ENCODE measurements at regions not wholly inside any gene's neighbourhood (a gene's known extent, or its start where the extent isn't known, plus 50 kb on each side); places are given as distances from the start of the nearest gene placed in this dataset.
"Not testable (repeated sequence)": the region's sequence is repeated elsewhere in the genome, so short reads cannot be mapped to it uniquely, and the experiment has no call there.

- Histone ChIP-seq H3K27ac (ENCODE audit: low read length) (no peak overlapping the region), H3K27me3 (replicated peaks in 1 of 2; ENCODE audit: control insufficient read depth in 2 of 2, extremely low read depth in 1 of 2, insufficient read depth in 2 of 2, low read length in 1 of 2) (no peaks in the 10 kb centered on the region), H3K4me3 (ENCODE audit: control insufficient read depth in 1 of 2, extremely low read depth in 1 of 2, low read length in 1 of 2) (no peak overlapping the region), H3K9me3 (no peaks in the 10 kb centered on the region), H3K36me3 (ENCODE audit: control insufficient read depth in 2 of 2, extremely low read depth in 1 of 2, insufficient read depth in 1 of 2, low read length in 1 of 2) (no peaks in the 10 kb centered on the region), H3K4me1 (ENCODE audit: control insufficient read depth in 1 of 2, extremely low read depth in 1 of 2, insufficient read depth in 2 of 2, low read length in 2 of 2) (no peaks in the 10 kb centered on the region)
- ATAC-seq (replicated peaks in 1 of 4) (no peak), DNase-seq (no peak)
- Mint-ChIP-seq H3K4me1 (no peaks in the 10 kb centered on the region), H3K27me3 (peaks cover 0 to 5% of the 10 kb centered on the region in 2 donors), H3K4me3 (no peak overlapping the region), H3K27ac (no peak overlapping the region), H3K36me3 (no peaks in the 10 kb centered on the region), H3K9me3 (peaks cover 0 to 4% (median 0%) of the 10 kb centered on the region in 3 donors)
- ChIA-PET POLR2A (no interaction called here), CTCF (no interaction called here)
- 38% methylated on average over 1 of the region's 3 CpGs for WGBS (ENCODE audit: insufficient coverage)
Measured at GRCh38 chrX:906586-906985, 276.0 kb downstream of the SHOX start.

GRCh38 chrX:905848-906566, 275.4 kb downstream of the SHOX start:
- H3K4me1 ChIP-seq (ENCODE audit: control insufficient read depth in 1 of 2, extremely low read depth in 1 of 2, insufficient read depth in 2 of 2, low read length in 2 of 2) = no peaks in the 10 kb centered on the region
- no peak for DNase-seq
- H3K4me1 Mint-ChIP-seq = no peaks in the 10 kb centered on the region
- WGBS (ENCODE audit: insufficient coverage) = 85% methylated on average over 19 of the region's 19 CpGs
- peaks cover 0 to 4% (median 0%) of the 10 kb centered on the region in 3 donors for H3K9me3 Mint-ChIP-seq
- ATAC-seq (replicated peaks in 1 of 4) = no peak
- no peaks in the 10 kb centered on the region for H3K36me3 ChIP-seq (ENCODE audit: control insufficient read depth in 2 of 2, extremely low read depth in 1 of 2, insufficient read depth in 1 of 2, low read length in 1 of 2)
- no peaks in the 10 kb centered on the region for H3K27me3 ChIP-seq (replicated peaks in 1 of 2; ENCODE audit: control insufficient read depth in 2 of 2, extremely low read depth in 1 of 2, insufficient read depth in 2 of 2, low read length in 1 of 2)
- no peaks in the 10 kb centered on the region for H3K9me3 ChIP-seq
- H3K27ac ChIP-seq (ENCODE audit: low read length) = no peak overlapping the region
- H3K27ac Mint-ChIP-seq = no peak overlapping the region
- POLR2A ChIA-PET = no interaction called here
- H3K36me3 Mint-ChIP-seq = no peaks in the 10 kb centered on the region
- peaks cover 0 to 5% of the 10 kb centered on the region in 2 donors for H3K27me3 Mint-ChIP-seq
- CTCF ChIA-PET = no interaction called here
- H3K4me3 ChIP-seq (ENCODE audit: control insufficient read depth in 1 of 2, extremely low read depth in 1 of 2, low read length in 1 of 2) = no peak overlapping the region
- no peak overlapping the region for H3K4me3 Mint-ChIP-seq

- no peak overlapping the region for H3K27ac Mint-ChIP-seq
- Histone ChIP-seq H3K36me3 (ENCODE audit: control insufficient read depth in 2 of 2, extremely low read depth in 1 of 2, insufficient read depth in 1 of 2, low read length in 1 of 2) (no peaks in the 10 kb centered on the region), H3K27ac (ENCODE audit: low read length) (no peak overlapping the region), H3K4me1 (ENCODE audit: control insufficient read depth in 1 of 2, extremely low read depth in 1 of 2, insufficient read depth in 2 of 2, low read length in 2 of 2) (no peaks in the 10 kb centered on the region), H3K4me3 (ENCODE audit: control insufficient read depth in 1 of 2, extremely low read depth in 1 of 2, low read length in 1 of 2) (no peak overlapping the region), H3K9me3 (no peaks in the 10 kb centered on the region), H3K27me3 (replicated peaks in 1 of 2; ENCODE audit: control insufficient read depth in 2 of 2, extremely low read depth in 1 of 2, insufficient read depth in 2 of 2, low read length in 1 of 2) (no peaks in the 10 kb centered on the region)
- peaks cover 0 to under 1% (median 0%) of the 10 kb centered on the region in 3 donors for H3K9me3 Mint-ChIP-seq
- POLR2A ChIA-PET = no interaction called here
- CTCF ChIA-PET = no interaction called here
- peaks cover 0 to 5% of the 10 kb centered on the region in 2 donors for H3K27me3 Mint-ChIP-seq
- ATAC-seq (replicated peaks in 1 of 4) (no peak), DNase-seq (no peak)
- H3K4me1 Mint-ChIP-seq = no peaks in the 10 kb centered on the region
- no peaks in the 10 kb centered on the region for H3K36me3 Mint-ChIP-seq
- H3K4me3 Mint-ChIP-seq = no peak overlapping the region
- WGBS (ENCODE audit: insufficient coverage) = 96% methylated on average over 5 of the region's 15 CpGs
Measured at GRCh38 chrX:903116-903515, 272.5 kb downstream of the SHOX start.

GRCh38 chrX:896256-896655, 265.7 kb downstream of the SHOX start:
- Mint-ChIP-seq H3K4me1 (no peaks in the 10 kb centered on the region), H3K4me3 (no peak overlapping the region), H3K27me3 (no peaks in the 10 kb centered on the region), H3K9me3 (peaks cover 12 to 33% (median 27%) of the 10 kb centered on the region in 3 donors), H3K27ac (no peak overlapping the region), H3K36me3 (no peaks in the 10 kb centered on the region)
- no peaks in the 10 kb centered on the region for H3K27me3 ChIP-seq (replicated peaks in 1 of 2; ENCODE audit: control insufficient read depth in 2 of 2, extremely low read depth in 1 of 2, insufficient read depth in 2 of 2, low read length in 1 of 2)
- no peak overlapping the region for H3K27ac ChIP-seq (ENCODE audit: low read length)
- ChIA-PET POLR2A (no interaction called here), CTCF (no interaction called here)
- H3K4me3 ChIP-seq (ENCODE audit: control insufficient read depth in 1 of 2, extremely low read depth in 1 of 2, low read length in 1 of 2) = no peak overlapping the region
- DNase-seq (no peak), ATAC-seq (replicated peaks in 1 of 4) (no peak)
- no peaks in the 10 kb centered on the region for H3K9me3 ChIP-seq
- 65% methylated on average over 2 of the region's 3 CpGs for WGBS (ENCODE audit: insufficient coverage)
- no peaks in the 10 kb centered on the region for H3K36me3 ChIP-seq (ENCODE audit: control insufficient read depth in 2 of 2, extremely low read depth in 1 of 2, insufficient read depth in 1 of 2, low read length in 1 of 2)
- no peaks in the 10 kb centered on the region for H3K4me1 ChIP-seq (ENCODE audit: control insufficient read depth in 1 of 2, extremely low read depth in 1 of 2, insufficient read depth in 2 of 2, low read length in 2 of 2)

DNA sequence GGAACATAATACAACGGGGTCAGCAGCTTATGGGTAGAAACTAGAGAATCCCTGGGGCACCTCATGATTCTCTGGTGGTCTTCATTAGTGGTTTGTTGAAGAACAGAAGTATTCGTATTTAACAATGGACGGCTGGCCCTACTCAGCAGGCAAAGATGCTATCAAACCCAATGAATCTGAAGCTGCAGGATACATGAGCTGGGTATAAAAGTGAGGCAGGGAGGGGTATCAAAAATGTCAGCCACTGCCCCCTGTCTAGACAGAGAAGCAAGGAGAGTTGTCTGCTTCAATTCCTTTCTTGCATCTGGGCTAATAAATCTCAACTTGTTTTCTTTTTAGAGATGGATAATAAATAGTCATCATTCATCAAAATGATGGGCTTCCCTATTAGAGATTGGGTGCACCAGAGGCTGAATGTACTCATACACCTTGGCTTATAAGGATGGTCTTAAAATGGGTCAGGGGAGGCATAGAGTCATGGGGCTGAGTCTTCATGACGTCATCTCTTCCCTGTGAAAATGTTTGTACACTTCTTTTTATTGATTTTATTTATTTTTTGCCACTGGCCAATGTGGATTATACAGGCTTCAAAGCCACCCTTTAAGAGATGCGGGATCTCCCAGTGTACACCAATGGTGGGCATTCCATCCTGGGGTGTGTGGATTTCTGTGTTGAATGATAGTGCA, 259.5 kb downstream of the SHOX start:
- Mint-ChIP-seq H3K27me3 (no peaks in the 10 kb centered on the region), H3K36me3 (no peaks in the 10 kb centered on the region), H3K4me1 (no peaks in the 10 kb centered on the region), H3K27ac (no peak overlapping the region), H3K9me3 (peaks cover 20 to 42% (median 23%) of the 10 kb centered on the region in 3 donors), H3K4me3 (no peak overlapping the region)
- no peak for ATAC-seq (replicated peaks in 1 of 4)
- H3K36me3 ChIP-seq (ENCODE audit: control insufficient read depth in 2 of 2, extremely low read depth in 1 of 2, insufficient read depth in 1 of 2, low read length in 1 of 2) = no peaks in the 10 kb centered on the region
- CTCF ChIA-PET = no interaction called here
- no peaks in the 10 kb centered on the region for H3K9me3 ChIP-seq
- H3K4me3 ChIP-seq (ENCODE audit: control insufficient read depth in 1 of 2, extremely low read depth in 1 of 2, low read length in 1 of 2) = no peak overlapping the region
- no peak for DNase-seq
- no peaks in the 10 kb centered on the region for H3K4me1 ChIP-seq (ENCODE audit: control insufficient read depth in 1 of 2, extremely low read depth in 1 of 2, insufficient read depth in 2 of 2, low read length in 2 of 2)
- no peaks in the 10 kb centered on the region for H3K27me3 ChIP-seq (replicated peaks in 1 of 2; ENCODE audit: control insufficient read depth in 2 of 2, extremely low read depth in 1 of 2, insufficient read depth in 2 of 2, low read length in 1 of 2)
- POLR2A ChIA-PET = no interaction called here
- H3K27ac ChIP-seq (ENCODE audit: low read length) = no peak overlapping the region
- WGBS (ENCODE audit: insufficient coverage) = 95% methylated on average over 3 of the region's 5 CpGs

DNA sequence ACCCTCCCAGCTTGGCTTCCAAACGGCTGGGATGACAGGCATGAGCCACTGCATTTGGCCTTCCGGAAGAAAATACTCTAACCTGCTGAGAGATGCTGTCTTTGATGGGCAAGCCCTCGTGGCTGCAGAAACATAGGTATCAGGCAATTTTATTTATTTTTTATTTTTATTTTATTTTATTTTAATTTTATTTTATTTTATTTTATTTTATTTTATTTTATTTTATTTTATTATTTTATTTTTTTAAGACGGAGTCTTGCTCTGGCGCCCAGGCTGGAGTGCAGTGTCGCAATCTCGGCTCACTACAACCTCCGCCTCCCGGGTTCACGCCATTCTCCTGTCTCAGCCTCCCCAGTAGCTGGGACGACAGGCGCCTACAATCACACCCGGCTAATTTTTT, 257.1 kb downstream of the SHOX start:
- DNase-seq; H3K4me1 Mint-ChIP-seq; H3K4me3 ChIP-seq (ENCODE audit: control insufficient read depth in 1 of 2, extremely low read depth in 1 of 2, low read length in 1 of 2); H3K36me3 Mint-ChIP-seq; H3K4me3 Mint-ChIP-seq; H3K27me3 ChIP-seq (replicated peaks in 1 of 2; ENCODE audit: control insufficient read depth in 2 of 2, extremely low read depth in 1 of 2, insufficient read depth in 2 of 2, low read length in 1 of 2); CTCF ChIA-PET; H3K27ac Mint-ChIP-seq; H3K4me1 ChIP-seq (ENCODE audit: control insufficient read depth in 1 of 2, extremely low read depth in 1 of 2, insufficient read depth in 2 of 2, low read length in 2 of 2); POLR2A ChIA-PET; H3K36me3 ChIP-seq (ENCODE audit: control insufficient read depth in 2 of 2, extremely low read depth in 1 of 2, insufficient read depth in 1 of 2, low read length in 1 of 2); H3K9me3 ChIP-seq; H3K27ac ChIP-seq (ENCODE audit: low read length); ATAC-seq (replicated peaks in 1 of 4): not testable (repeated sequence)
- peaks cover 11 to 29% (median 14%) of the 10 kb centered on the region in 3 donors for H3K9me3 Mint-ChIP-seq
- H3K27me3 Mint-ChIP-seq = peaks cover 9 to 12% of the 10 kb centered on the region in 2 donors
- WGBS (ENCODE audit: insufficient coverage) = 33% methylated on average over 1 of the region's 13 CpGs
